HG02610 (cell line): ENCODE measurements at regions not wholly inside any gene's neighbourhood (a gene's known extent, or its start where the extent isn't known, plus 50 kb on each side); places are given as distances from the start of the nearest gene placed in this dataset.

Source experiments
- ATAC-seq: cut with Tn5 transposase; IDR thresholded peaks from one replicate; pipeline ENCODE4 v1.9.1; 2021; ENCODE audit warnings: mild to moderate bottlenecking, moderate library complexity; ENCODE audit not compliant: unreplicated experiment

GRCh38 chr3:168858327-168858726, 762.6 kb upstream of the GOLIM4 start:
- ATAC-seq, result no peak

GRCh38 chr3:168850109-168850508, 754.4 kb upstream of the GOLIM4 start:
- ATAC-seq, result no peak

- peak; percentile 62 for ATAC-seq
These were observed 751.7 kb upstream of the GOLIM4 start for GRCh38 chr3:168847291-168847883.

GRCh38 chr3:168844894-168845482, 749.3 kb upstream of the GOLIM4 start:
- ATAC-seq, result no peak

GRCh38 chr3:168844472-168844871, 748.7 kb upstream of the GOLIM4 start:
- no peak for ATAC-seq

- no peak for ATAC-seq
These were observed 747.8 kb upstream of the GOLIM4 start for GRCh38 chr3:168843481-168843880.

GRCh38 chr3:168839653-168840052, 743.9 kb upstream of the GOLIM4 start:
- no peak for ATAC-seq

- ATAC-seq, result no peak
These were observed 738.8 kb upstream of the GOLIM4 start for GRCh38 chr3:168834558-168834957.

- no peak for ATAC-seq
These were observed 733.2 kb upstream of the GOLIM4 start for GRCh38 chr3:168828943-168829342.

- ATAC-seq, result no peak
These were observed 732.8 kb upstream of the GOLIM4 start for GRCh38 chr3:168828536-168828935.

GRCh38 chr3:168828014-168828413, 732.3 kb upstream of the GOLIM4 start:
- no peak for ATAC-seq

- ATAC-seq, result no peak
These were observed 728.4 kb upstream of the GOLIM4 start for GRCh38 chr3:168824107-168824506.

GRCh38 chr3:168823466-168823865, 727.7 kb upstream of the GOLIM4 start:
- no peak for ATAC-seq

- ATAC-seq, result no peak
These were observed 725.2 kb upstream of the GOLIM4 start for GRCh38 chr3:168820810-168821415.

GRCh38 chr3:168817177-168817576, 721.5 kb upstream of the GOLIM4 start:
- ATAC-seq, result no peak

GRCh38 chr3:168815946-168816345, 720.2 kb upstream of the GOLIM4 start:
- no peak for ATAC-seq

- no peak for ATAC-seq
These were observed 717.6 kb upstream of the GOLIM4 start for GRCh38 chr3:168813225-168813802.

GRCh38 chr3:168812234-168812633, 716.5 kb upstream of the GOLIM4 start:
- no peak for ATAC-seq

GRCh38 chr3:168808596-168808995, 712.9 kb upstream of the GOLIM4 start:
- no peak for ATAC-seq

GRCh38 chr3:168807448-168807847, 711.7 kb upstream of the GOLIM4 start:
- ATAC-seq, result no peak

GRCh38 chr3:168806871-168807270, 711.1 kb upstream of the GOLIM4 start:
- no peak for ATAC-seq

GRCh38 chr3:168803536-168803935, 707.8 kb upstream of the GOLIM4 start:
- ATAC-seq, result no peak
